ENCODE measurements at regions not wholly inside any gene's neighbourhood (a gene's known extent, or its start where the extent isn't known, plus 50 kb on each side); places are given as distances from the start of the nearest gene placed in this dataset.

DNA sequence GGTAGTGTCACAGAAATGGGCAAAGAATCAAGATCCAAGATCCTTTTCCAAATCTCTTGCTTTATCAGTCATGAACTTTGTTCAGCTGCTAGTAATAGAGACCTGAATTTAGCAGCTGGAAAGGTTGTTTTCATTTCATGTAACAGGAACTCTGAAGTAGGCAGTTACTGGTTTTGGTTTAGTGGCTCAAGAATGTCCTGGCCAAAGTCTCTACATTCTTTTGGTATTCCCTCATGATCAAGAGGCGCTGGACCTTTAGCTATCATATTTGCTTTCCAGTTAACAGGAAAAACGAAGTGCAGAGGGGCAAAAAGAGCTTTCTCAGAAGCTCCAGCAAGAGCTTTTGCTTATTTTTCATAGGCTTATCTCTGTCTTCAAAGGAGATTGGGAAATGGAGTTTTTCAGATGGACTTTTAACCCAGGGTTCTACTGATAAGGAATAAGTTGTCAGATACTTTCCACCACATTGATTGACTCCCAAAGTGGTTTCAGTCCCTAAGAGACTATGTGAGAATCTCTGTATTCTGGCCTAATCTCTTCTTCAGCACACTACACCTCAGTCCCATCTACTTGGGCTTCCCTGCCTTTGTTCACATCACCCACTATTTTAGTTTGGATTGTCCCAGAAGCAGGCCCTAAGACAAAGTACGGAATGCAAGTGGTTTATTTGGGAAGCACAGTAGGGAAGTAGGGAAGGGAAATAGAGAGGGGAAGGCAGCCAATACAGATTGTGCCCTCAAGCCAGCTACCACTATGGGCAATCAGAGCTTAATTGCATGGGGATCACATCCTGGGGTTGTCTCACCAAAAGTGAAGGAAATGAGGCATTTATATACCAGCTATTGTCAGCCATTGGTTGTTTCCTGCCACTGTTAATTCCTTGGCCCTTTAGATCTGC lies 359.3 kb downstream of the LRRC70 start:
- TF ChIP-seq, protein P1, sequence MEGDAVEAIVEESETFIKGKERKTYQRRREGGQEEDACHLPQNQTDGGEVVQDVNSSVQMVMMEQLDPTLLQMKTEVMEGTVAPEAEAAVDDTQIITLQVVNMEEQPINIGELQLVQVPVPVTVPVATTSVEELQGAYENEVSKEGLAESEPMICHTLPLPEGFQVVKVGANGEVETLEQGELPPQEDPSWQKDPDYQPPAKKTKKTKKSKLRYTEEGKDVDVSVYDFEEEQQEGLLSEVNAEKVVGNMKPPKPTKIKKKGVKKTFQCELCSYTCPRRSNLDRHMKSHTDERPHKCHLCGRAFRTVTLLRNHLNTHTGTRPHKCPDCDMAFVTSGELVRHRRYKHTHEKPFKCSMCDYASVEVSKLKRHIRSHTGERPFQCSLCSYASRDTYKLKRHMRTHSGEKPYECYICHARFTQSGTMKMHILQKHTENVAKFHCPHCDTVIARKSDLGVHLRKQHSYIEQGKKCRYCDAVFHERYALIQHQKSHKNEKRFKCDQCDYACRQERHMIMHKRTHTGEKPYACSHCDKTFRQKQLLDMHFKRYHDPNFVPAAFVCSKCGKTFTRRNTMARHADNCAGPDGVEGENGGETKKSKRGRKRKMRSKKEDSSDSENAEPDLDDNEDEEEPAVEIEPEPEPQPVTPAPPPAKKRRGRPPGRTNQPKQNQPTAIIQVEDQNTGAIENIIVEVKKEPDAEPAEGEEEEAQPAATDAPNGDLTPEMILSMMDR (conservative IDR thresholded peaks at IDR 0.05; ENCODE audit: low read length) = no peak
- TF ChIP-seq EZH2phosphoT487 (IDR thresholded peaks at IDR 0.05; ENCODE audit: borderline replicate concordance, low read depth, low read length) = no peak
